ENCODE measurements at regions not wholly inside any gene's neighbourhood (a gene's known extent, or its start where the extent isn't known, plus 50 kb on each side); places are given as distances from the start of the nearest gene placed in this dataset.

GRCh38 chr17:65279456-65279855, 142.3 kb downstream of the RGS9 start:
- TF ChIP-seq, protein P1, sequence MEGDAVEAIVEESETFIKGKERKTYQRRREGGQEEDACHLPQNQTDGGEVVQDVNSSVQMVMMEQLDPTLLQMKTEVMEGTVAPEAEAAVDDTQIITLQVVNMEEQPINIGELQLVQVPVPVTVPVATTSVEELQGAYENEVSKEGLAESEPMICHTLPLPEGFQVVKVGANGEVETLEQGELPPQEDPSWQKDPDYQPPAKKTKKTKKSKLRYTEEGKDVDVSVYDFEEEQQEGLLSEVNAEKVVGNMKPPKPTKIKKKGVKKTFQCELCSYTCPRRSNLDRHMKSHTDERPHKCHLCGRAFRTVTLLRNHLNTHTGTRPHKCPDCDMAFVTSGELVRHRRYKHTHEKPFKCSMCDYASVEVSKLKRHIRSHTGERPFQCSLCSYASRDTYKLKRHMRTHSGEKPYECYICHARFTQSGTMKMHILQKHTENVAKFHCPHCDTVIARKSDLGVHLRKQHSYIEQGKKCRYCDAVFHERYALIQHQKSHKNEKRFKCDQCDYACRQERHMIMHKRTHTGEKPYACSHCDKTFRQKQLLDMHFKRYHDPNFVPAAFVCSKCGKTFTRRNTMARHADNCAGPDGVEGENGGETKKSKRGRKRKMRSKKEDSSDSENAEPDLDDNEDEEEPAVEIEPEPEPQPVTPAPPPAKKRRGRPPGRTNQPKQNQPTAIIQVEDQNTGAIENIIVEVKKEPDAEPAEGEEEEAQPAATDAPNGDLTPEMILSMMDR (conservative IDR thresholded peaks at IDR 0.05 in 1 of 2, IDR thresholded peaks at IDR 0.05 in 1 of 2; ENCODE audit: low read depth in 1 of 2, low read length in 2 of 2) = no peak
- no peak for TF ChIP-seq EZH2 (IDR thresholded peaks at IDR 0.05; ENCODE audit: low read length, missing control alignments)

Data from fibroblast of lung (primary cell).